ENCODE measurements at regions not wholly inside any gene's neighbourhood (a gene's known extent, or its start where the extent isn't known, plus 50 kb on each side); places are given as distances from the start of the nearest gene placed in this dataset.

DNA sequence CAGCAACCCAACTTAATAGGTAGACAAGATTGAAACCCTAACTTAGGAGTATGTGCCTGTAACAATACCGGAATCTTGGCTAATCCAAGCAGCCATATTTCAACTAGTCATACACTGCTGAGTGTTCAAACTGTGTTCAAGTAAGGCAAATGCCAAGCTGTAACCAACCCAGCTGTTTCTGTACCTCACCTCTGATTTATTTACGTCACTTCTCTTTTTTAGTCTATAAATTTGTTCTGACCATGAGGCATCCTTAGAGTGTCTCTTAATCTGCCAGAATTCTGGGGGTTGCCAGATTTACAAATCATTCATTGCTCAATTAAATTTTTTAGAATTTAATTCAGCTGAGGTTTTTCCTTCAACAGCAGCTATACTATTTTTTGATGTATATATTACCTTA, 723.2 kb downstream of the CDH18 start:
- TF ChIP-seq SPI1 (IDR thresholded peaks at IDR 0.05; ENCODE audit: borderline replicate concordance, low read depth): no peak
- TF ChIP-seq, protein P1, sequence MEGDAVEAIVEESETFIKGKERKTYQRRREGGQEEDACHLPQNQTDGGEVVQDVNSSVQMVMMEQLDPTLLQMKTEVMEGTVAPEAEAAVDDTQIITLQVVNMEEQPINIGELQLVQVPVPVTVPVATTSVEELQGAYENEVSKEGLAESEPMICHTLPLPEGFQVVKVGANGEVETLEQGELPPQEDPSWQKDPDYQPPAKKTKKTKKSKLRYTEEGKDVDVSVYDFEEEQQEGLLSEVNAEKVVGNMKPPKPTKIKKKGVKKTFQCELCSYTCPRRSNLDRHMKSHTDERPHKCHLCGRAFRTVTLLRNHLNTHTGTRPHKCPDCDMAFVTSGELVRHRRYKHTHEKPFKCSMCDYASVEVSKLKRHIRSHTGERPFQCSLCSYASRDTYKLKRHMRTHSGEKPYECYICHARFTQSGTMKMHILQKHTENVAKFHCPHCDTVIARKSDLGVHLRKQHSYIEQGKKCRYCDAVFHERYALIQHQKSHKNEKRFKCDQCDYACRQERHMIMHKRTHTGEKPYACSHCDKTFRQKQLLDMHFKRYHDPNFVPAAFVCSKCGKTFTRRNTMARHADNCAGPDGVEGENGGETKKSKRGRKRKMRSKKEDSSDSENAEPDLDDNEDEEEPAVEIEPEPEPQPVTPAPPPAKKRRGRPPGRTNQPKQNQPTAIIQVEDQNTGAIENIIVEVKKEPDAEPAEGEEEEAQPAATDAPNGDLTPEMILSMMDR (IDR thresholded peaks at IDR 0.05; ENCODE audit: insufficient read depth, low read length): no peak
- DNase-seq (ENCODE audit: low read depth in 1 of 2, low spot score in 1 of 2): no peak
- Histone ChIP-seq H3K27ac (replicated peaks) (no peak overlapping the region), H3K4me3 (replicated peaks; ENCODE audit: insufficient read depth, low read length) (no peak overlapping the region), H3K27me3 (ENCODE audit: insufficient read depth, poor library complexity, severe bottlenecking) (no peaks in the 10 kb centered on the region)

DNA sequence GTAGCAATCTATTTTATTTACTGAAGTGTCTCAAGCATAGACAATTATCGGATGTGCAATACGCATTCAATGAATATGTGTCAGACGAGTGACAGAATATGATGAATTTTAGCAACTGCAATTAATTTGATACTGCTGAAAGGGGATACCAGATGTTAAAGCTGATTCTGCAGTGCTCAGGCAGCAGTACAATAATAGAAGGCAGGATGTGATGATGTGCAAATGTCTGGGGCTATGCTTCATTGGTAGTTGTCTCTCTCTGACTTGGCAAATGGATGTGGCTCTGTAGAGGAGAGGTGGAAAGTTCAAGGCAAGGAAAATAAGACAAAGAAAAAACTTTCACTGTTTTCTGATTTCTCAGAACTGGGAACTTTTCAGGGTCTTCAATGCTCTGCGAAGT, 721.2 kb downstream of the CDH18 start:
- Histone ChIP-seq H3K27ac (replicated peaks) (no peak overlapping the region), H3K4me3 (replicated peaks; ENCODE audit: insufficient read depth, low read length) (no peak overlapping the region), H3K27me3 (ENCODE audit: insufficient read depth, poor library complexity, severe bottlenecking) (no peaks in the 10 kb centered on the region)
- no peak for DNase-seq (ENCODE audit: low read depth in 1 of 2, low spot score in 1 of 2)
- TF ChIP-seq, protein P2, sequence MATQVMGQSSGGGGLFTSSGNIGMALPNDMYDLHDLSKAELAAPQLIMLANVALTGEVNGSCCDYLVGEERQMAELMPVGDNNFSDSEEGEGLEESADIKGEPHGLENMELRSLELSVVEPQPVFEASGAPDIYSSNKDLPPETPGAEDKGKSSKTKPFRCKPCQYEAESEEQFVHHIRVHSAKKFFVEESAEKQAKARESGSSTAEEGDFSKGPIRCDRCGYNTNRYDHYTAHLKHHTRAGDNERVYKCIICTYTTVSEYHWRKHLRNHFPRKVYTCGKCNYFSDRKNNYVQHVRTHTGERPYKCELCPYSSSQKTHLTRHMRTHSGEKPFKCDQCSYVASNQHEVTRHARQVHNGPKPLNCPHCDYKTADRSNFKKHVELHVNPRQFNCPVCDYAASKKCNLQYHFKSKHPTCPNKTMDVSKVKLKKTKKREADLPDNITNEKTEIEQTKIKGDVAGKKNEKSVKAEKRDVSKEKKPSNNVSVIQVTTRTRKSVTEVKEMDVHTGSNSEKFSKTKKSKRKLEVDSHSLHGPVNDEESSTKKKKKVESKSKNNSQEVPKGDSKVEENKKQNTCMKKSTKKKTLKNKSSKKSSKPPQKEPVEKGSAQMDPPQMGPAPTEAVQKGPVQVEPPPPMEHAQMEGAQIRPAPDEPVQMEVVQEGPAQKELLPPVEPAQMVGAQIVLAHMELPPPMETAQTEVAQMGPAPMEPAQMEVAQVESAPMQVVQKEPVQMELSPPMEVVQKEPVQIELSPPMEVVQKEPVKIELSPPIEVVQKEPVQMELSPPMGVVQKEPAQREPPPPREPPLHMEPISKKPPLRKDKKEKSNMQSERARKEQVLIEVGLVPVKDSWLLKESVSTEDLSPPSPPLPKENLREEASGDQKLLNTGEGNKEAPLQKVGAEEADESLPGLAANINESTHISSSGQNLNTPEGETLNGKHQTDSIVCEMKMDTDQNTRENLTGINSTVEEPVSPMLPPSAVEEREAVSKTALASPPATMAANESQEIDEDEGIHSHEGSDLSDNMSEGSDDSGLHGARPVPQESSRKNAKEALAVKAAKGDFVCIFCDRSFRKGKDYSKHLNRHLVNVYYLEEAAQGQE (IDR thresholded peaks at IDR 0.05; ENCODE audit: insufficient replicate concordance, low read depth): no peak
- TF ChIP-seq GABPA (IDR thresholded peaks at IDR 0.05; ENCODE audit: low read depth) (no peak), SPI1 (IDR thresholded peaks at IDR 0.05; ENCODE audit: borderline replicate concordance, low read depth) (no peak)
- TF ChIP-seq, protein P1 (IDR thresholded peaks at IDR 0.05; ENCODE audit: insufficient read depth, low read length): no peak

DNA sequence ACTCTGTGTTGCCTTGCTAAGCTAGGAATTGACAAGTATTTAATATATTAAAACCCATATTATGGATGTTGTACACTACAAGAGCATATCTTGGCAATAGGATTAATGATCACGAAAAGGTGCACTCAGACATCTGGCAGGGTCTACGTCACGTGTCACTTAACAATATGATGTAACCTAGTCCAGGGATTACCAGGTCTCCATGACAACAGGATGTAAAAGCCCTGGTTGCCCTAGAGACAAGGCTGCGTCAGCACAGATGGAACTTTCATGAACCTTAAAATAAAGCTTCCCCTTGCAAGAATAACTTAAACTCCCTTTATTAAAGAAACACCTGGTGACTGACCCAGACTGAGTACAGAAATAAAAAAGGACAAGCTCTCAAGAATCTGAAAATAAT, 717.8 kb downstream of the CDH18 start:
- DNase-seq (ENCODE audit: low read depth in 1 of 2, low spot score in 1 of 2): no peak

More for the DNA sequence above, 717.8 kb downstream of the CDH18 start:
- H3K4me3 ChIP-seq (replicated peaks; ENCODE audit: insufficient read depth, low read length): no peak overlapping the region
- TF ChIP-seq, protein P1 (IDR thresholded peaks at IDR 0.05; ENCODE audit: insufficient read depth, low read length): no peak
- TF ChIP-seq, protein P2 (IDR thresholded peaks at IDR 0.05; ENCODE audit: insufficient replicate concordance, low read depth): no peak
- TF ChIP-seq SPI1 (IDR thresholded peaks at IDR 0.05; ENCODE audit: borderline replicate concordance, low read depth) (no peak), GABPA (IDR thresholded peaks at IDR 0.05; ENCODE audit: low read depth) (no peak), POLR2AphosphoS5 (IDR thresholded peaks at IDR 0.05; ENCODE audit: low read depth) (no peak)
- no peaks in the 10 kb centered on the region for H3K27me3 ChIP-seq (ENCODE audit: insufficient read depth, poor library complexity, severe bottlenecking)
- H3K27ac ChIP-seq (replicated peaks): no peak overlapping the region

Measured in HL-60 (cell line).